ENCODE measurements at regions not wholly inside any gene's neighbourhood (a gene's known extent, or its start where the extent isn't known, plus 50 kb on each side); places are given as distances from the start of the nearest gene placed in this dataset.

- Mint-ChIP-seq H3K9me3 (no peaks in the 10 kb centered on the region), H3K27me3 (ENCODE audit: low read depth) (peaks cover 12% of the 10 kb centered on the region), H3K4me1 (ENCODE audit: low read depth) (peaks cover 2% of the 10 kb centered on the region), H3K27ac (no peak overlapping the region), H3K36me3 (ENCODE audit: low read depth) (no peaks in the 10 kb centered on the region), H3K4me3 (no peak overlapping the region)
These were observed 145.8 kb downstream of the MRPL14 start for GRCh38 chr6:43981363-43981990.

GRCh38 chr6:43980004-43980795 lies 147.1 kb downstream of the MRPL14 start:
- no peak overlapping the region for H3K4me3 Mint-ChIP-seq
- no peaks in the 10 kb centered on the region for H3K9me3 Mint-ChIP-seq
- peaks cover 20% of the 10 kb centered on the region for H3K27me3 Mint-ChIP-seq (ENCODE audit: low read depth)
- H3K4me1 Mint-ChIP-seq (ENCODE audit: low read depth): peaks cover 2% of the 10 kb centered on the region
- H3K36me3 Mint-ChIP-seq (ENCODE audit: low read depth): no peaks in the 10 kb centered on the region
- no peak overlapping the region for H3K27ac Mint-ChIP-seq

DNA sequence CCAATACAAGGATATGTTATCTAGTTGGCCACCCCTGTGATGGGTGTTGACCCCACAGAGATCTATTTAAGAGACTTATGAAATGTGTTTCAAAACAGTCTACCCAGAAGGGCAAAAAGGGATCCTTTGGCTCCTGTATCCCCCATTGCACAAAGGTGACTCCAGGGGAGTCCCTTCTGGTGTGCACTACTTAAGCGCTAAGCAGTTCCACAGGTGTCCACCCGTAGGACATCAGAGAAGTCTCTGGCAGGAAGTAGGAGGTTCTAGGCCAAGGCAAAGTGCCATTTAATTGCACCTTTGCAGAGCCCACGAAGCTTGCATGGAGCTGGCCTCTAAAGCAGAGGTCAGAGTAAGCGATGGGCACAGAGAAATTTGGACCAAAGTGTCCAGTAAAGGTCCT lies 147.7 kb downstream of the MRPL14 start:
- peaks cover 2% of the 10 kb centered on the region for H3K4me1 Mint-ChIP-seq (ENCODE audit: low read depth)
- H3K36me3 Mint-ChIP-seq (ENCODE audit: low read depth): no peaks in the 10 kb centered on the region
- peaks cover 25% of the 10 kb centered on the region for H3K27me3 Mint-ChIP-seq (ENCODE audit: low read depth)
- no peak overlapping the region for H3K4me3 Mint-ChIP-seq
- H3K27ac Mint-ChIP-seq: no peak overlapping the region
- no peaks in the 10 kb centered on the region for H3K9me3 Mint-ChIP-seq

DNA sequence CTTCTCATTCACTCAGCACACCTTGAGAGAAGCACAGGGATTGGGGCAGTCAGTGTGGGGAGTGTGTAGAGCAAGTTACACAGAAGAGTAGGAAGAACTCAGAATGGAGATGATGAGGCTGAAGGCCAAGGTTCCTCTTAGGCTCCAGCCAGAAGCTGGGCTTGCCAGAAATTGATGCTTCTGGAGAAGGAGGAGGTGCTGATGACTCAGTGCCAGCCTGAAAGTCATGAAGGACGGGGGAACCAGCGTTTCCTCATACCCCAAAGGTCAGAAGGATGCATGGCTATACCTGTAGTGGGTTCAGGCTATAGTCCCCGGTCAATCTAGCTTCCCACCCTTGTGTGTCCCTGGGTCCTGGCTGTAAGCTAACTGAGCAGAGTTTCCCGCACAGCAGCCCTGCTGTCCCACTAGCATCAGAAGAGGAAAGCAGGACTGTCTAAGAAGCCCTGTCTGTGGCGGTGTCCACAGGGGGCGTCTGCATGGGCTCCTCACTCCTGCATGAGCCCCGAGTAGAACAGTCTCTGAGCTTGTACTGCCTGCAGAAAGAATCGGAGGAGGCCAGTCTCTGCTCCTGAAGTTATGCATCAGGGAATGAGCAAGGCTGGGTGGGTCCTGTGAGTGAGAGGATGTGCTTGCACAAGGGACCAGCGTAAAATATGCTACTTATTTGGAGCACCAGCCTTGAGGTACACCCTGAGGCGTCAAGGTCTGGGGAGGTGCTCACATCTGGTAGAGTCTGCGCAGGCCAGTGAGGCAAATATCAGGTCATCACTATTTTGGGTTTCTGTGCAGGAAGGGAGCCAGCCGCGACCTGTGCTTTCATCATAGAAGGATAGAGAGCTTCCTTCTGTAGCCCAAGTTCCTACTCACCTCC lies 148.5 kb downstream of the MRPL14 start:
- Mint-ChIP-seq H3K4me1 (ENCODE audit: low read depth) (peaks cover 2% of the 10 kb centered on the region), H3K27ac (no peak overlapping the region), H3K9me3 (no peaks in the 10 kb centered on the region), H3K36me3 (ENCODE audit: low read depth) (no peaks in the 10 kb centered on the region), H3K27me3 (ENCODE audit: low read depth) (peaks cover 32% of the 10 kb centered on the region), H3K4me3 (no peak overlapping the region)

DNA sequence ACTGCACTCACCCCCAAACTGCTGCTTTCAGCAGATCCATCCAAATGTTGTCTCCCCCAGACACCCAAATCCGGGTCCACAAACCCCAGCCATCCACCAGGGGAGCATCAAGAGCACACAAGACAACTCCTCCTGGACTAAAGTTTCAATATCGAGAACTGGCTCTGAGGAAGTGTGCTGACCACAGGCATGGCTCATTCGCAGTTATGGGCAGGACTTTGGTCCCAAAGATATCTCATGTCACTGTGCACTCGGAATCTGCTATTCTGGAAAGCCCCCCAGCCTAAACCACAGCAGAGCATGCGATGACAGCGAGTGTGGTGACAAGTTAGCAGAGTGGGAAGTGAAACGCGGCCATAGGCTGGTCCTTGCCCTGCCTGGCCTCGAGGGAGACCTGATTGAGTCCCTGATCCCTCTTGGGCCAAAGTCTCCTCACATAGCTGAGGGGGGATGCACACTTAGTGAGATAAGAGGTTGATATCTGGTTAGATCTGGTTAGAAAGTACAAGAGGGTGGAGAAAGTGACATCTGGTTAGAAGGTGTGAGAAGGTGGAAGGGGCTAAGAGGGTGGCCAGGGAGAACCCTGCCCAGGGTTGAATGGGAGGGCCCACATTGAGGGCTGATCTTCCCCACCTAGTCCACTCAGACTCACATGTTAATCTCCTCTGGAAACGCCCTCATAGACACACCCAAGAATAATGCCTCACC lies 149.7 kb downstream of the MRPL14 start:
- Mint-ChIP-seq H3K4me3 (no peak overlapping the region), H3K27me3 (ENCODE audit: low read depth) (peaks cover 36% of the 10 kb centered on the region), H3K4me1 (ENCODE audit: low read depth) (peaks cover 2% of the 10 kb centered on the region), H3K36me3 (ENCODE audit: low read depth) (no peaks in the 10 kb centered on the region), H3K9me3 (no peaks in the 10 kb centered on the region), H3K27ac (no peak overlapping the region)

DNA sequence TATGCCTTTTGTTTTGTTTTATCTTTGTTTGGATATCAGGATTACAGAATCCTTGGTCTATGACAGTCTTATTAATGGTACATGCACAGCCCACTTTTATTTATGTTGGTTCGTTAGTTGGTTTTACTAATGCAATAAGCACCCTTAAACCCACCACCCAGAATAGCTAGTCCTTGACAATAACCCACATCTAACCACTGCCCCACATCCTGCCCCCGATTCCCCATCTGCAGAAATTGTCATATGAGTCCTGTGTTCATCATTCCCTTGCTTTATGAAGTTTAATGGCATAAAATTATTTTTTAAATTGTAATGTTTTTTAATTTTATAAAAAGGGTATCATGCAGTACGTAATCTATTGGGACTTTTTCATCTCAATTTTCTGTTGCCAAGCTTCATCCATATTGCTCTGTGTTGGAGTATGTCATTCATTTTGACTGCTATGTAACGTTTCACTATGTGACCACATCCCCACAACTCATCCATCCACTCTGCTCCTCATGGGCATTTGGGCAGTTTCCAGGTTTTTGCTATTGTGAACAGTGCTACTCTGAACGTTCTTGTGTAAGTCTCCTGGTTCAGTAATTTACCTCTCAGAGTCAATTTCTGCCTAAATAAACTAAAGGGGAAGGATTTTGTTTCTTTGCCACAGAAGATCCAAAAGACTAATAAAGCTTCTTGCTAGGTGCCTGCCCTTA lies 150.4 kb downstream of the MRPL14 start:
- Mint-ChIP-seq H3K9me3 (no peaks in the 10 kb centered on the region), H3K4me3 (no peak overlapping the region), H3K36me3 (ENCODE audit: low read depth) (no peaks in the 10 kb centered on the region), H3K27ac (no peak overlapping the region), H3K27me3 (ENCODE audit: low read depth) (peaks cover 36% of the 10 kb centered on the region), H3K4me1 (ENCODE audit: low read depth) (peaks cover 2% of the 10 kb centered on the region)

- Mint-ChIP-seq H3K9me3 (no peaks in the 10 kb centered on the region), H3K4me1 (ENCODE audit: low read depth) (peaks cover 2% of the 10 kb centered on the region), H3K36me3 (ENCODE audit: low read depth) (no peaks in the 10 kb centered on the region), H3K27me3 (ENCODE audit: low read depth) (peaks cover 32% of the 10 kb centered on the region), H3K27ac (no peak overlapping the region), H3K4me3 (no peak overlapping the region)
These were observed 152.5 kb downstream of the MRPL14 start for GRCh38 chr6:43974643-43975230.

DNA sequence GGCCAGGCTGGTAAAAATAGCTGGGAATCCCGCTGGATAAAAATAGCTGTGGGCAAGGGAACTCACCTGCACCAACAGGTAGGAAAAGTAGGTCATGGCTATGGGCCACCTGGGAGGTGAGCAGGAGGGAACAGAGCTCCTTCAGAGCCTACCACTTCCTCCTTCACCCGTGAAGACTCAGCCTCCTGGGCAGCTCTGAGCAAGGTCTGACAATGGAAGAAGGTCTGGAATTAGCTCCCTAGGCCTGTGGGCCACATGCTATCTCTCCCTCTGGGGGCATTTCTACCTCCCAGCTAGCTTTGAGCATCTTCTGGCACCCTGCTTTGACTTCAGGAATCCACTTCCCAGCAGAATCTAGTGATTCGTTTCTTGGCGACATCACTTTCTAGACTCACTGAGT lies 153.9 kb downstream of the MRPL14 start:
- Mint-ChIP-seq H3K4me3 (no peak overlapping the region), H3K27ac (no peak overlapping the region), H3K36me3 (ENCODE audit: low read depth) (no peaks in the 10 kb centered on the region), H3K4me1 (ENCODE audit: low read depth) (peaks cover 2% of the 10 kb centered on the region), H3K9me3 (no peaks in the 10 kb centered on the region), H3K27me3 (ENCODE audit: low read depth) (peaks cover 32% of the 10 kb centered on the region)

- no peak overlapping the region for H3K27ac Mint-ChIP-seq
- H3K9me3 Mint-ChIP-seq: no peaks in the 10 kb centered on the region
- H3K36me3 Mint-ChIP-seq (ENCODE audit: low read depth): no peaks in the 10 kb centered on the region
- peaks cover 2% of the 10 kb centered on the region for H3K4me1 Mint-ChIP-seq (ENCODE audit: low read depth)
- peaks cover 32% of the 10 kb centered on the region for H3K27me3 Mint-ChIP-seq (ENCODE audit: low read depth)
- H3K4me3 Mint-ChIP-seq: no peak overlapping the region
These were observed 154.3 kb downstream of the MRPL14 start for GRCh38 chr6:43972913-43973300.

DNA sequence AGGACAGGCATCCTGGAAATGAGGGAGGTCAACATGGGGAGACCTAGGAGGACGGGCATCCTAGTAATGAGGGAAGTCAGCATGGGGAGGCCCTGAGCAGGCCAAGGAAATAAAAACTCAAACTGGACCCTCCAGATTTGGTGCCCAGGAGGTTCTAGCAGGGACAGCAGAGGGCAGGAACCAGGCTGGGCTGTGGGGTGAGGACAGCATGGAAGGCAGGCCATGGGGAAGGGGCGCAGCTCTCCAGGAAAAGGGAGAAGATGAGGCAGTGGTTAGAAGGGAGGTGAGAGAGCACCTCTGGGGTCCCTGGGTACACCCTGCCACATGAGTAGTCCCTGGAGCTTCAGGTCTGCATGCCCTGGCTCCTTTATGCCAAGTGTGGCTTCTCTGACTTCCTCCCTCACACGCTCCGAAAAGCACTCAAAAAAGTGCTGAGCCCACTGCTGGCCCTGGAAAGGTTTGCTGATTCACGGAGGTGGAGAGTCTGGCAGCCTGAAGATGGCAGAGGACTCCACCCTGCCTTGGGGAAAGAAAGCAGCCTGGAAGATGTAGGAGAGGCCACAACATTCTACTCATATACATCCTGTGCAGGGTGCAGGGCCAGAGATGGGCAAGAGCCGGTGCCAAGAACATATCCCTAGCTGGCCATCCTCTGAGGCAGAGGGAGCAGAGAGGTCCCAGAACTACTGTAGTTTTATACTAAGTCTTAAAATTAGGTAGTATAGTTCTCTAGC lies 154.9 kb downstream of the MRPL14 start:
- Mint-ChIP-seq H3K4me1 (ENCODE audit: low read depth) (no peaks in the 10 kb centered on the region), H3K27ac (no peak overlapping the region)

GRCh38 chr6:43971776-43972126 lies 155.5 kb downstream of the MRPL14 start:
- Mint-ChIP-seq H3K4me1 (ENCODE audit: low read depth) (no peaks in the 10 kb centered on the region), H3K36me3 (ENCODE audit: low read depth) (no peaks in the 10 kb centered on the region), H3K27ac (no peak overlapping the region), H3K4me3 (no peak overlapping the region), H3K27me3 (ENCODE audit: low read depth) (peaks cover 24% of the 10 kb centered on the region), H3K9me3 (no peaks in the 10 kb centered on the region)

More for the DNA sequence above, 154.9 kb downstream of the MRPL14 start:
- Mint-ChIP-seq H3K4me3 (no peak overlapping the region), H3K27me3 (ENCODE audit: low read depth) (peaks cover 28% of the 10 kb centered on the region), H3K9me3 (no peaks in the 10 kb centered on the region), H3K36me3 (ENCODE audit: low read depth) (no peaks in the 10 kb centered on the region)

DNA sequence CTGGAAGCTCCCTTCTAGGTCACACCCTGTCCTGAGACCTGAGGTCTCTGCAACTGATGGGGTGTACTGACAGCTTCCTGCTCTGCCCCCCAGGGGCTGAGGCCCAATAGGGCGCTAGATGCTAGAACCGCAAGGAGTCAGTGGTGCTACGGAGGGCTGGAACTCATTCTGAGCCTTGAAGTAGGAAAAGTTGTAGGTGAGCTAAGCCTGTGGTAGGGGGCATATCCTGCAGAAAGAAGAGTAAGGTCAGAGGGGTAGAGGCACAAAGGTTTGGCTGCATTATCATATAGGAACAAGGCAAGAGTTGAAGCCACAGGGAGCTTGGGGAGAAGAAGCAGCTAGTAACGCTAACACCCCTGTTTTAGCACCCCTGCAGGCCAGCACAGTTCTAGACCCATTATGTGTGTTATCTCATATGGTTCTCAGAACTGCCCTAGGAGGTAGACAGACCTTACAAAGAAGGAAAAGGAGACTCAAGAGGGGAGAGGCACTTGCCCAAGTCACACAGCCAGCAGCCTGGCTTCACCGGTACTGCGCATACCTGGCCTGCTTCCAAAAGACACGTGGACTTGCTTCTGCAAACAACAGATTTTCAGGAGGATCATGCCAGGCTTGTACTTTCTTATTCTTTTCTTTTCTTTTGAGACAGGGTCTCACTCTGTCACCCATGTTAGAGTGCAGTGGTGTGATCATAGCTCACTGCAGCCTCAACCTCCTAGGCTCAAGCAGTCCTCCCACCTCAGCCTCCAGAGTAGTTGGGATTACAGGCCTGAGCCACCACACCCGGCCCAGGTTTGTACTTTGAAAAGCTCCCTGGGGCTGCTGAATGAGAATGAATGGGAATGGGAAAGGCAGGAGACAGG lies 156.1 kb downstream of the MRPL14 start:
- Mint-ChIP-seq H3K4me3 (no peak overlapping the region), H3K27me3 (ENCODE audit: low read depth) (peaks cover 27% of the 10 kb centered on the region), H3K9me3 (no peaks in the 10 kb centered on the region), H3K27ac (no peak overlapping the region), H3K36me3 (ENCODE audit: low read depth) (no peaks in the 10 kb centered on the region), H3K4me1 (ENCODE audit: low read depth) (no peaks in the 10 kb centered on the region)

Measured in T-helper 1 cell treated with Interleukin-12 subunit alpha and Interleukin-12 subunit beta and Interleukin-4 antibody, amounts not matched to agents 30 μg/mL and 1 μg/mL, for 36 hours (primary cell).